IPS-18a (cell line): ENCODE measurements at regions not wholly inside any gene's neighbourhood (a gene's known extent, or its start where the extent isn't known, plus 50 kb on each side); places are given as distances from the start of the nearest gene placed in this dataset.

Experiments
- H3K27ac ChIP-seq: one replicate; pipeline ENCODE4 v1.5.1; 2013; ENCODE audit warnings: low read length
- H3K27me3 ChIP-seq: one replicate; pipeline ENCODE4 v1.6.1; 2013; ENCODE audit warnings: mild to moderate bottlenecking, low read length; ENCODE audit not compliant: control insufficient read depth, insufficient read depth
- H3K36me3 ChIP-seq: one replicate; pipeline ENCODE4 v1.6.1; 2013; ENCODE audit warnings: low read depth, low read length; ENCODE audit not compliant: control insufficient read depth
- H3K4me1 ChIP-seq: one replicate; pipeline ENCODE4 v1.6.1; 2013; ENCODE audit warnings: low read depth, low read length; ENCODE audit not compliant: control insufficient read depth
- H3K4me3 ChIP-seq: one replicate; pipeline ENCODE4 v1.5.1; 2013; ENCODE audit warnings: low read length
- H3K9ac ChIP-seq: one replicate; pipeline ENCODE4 v1.6.1; 2013; ENCODE audit warnings: mild to moderate bottlenecking, low read length, moderate library complexity
- H3K9me3 ChIP-seq: one replicate; pipeline ENCODE4 v1.6.1; 2013; ENCODE audit warnings: low read depth, low read length; ENCODE audit not compliant: control insufficient read depth

- Histone ChIP-seq H3K36me3 (no peaks in the 10 kb centered on the region), H3K9ac (no peak overlapping the region), H3K27ac (no peak overlapping the region), H3K4me1 (no peaks in the 10 kb centered on the region), H3K27me3 (no peaks in the 10 kb centered on the region), H3K9me3 (no peaks in the 10 kb centered on the region), H3K4me3 (no peak overlapping the region)
These were observed 423.2 kb downstream of the RPS24 start for GRCh38 chr10:78456649-78457400.

- Histone ChIP-seq H3K36me3 (no peaks in the 10 kb centered on the region), H3K9ac (no peak overlapping the region), H3K4me3 (no peak overlapping the region), H3K27me3 (no peaks in the 10 kb centered on the region), H3K4me1 (no peaks in the 10 kb centered on the region), H3K27ac (no peak overlapping the region), H3K9me3 (no peaks in the 10 kb centered on the region)
These were observed 424.3 kb downstream of the RPS24 start for GRCh38 chr10:78457804-78458482.

GRCh38 chr10:78458983-78459638 is 425.4 kb downstream of the RPS24 start:
- H3K36me3 ChIP-seq: no peaks in the 10 kb centered on the region
- H3K4me3 ChIP-seq: no peak overlapping the region
- no peak overlapping the region for H3K27ac ChIP-seq
- no peaks in the 10 kb centered on the region for H3K9me3 ChIP-seq
- H3K4me1 ChIP-seq: no peaks in the 10 kb centered on the region
- H3K9ac ChIP-seq: no peak overlapping the region
- no peaks in the 10 kb centered on the region for H3K27me3 ChIP-seq

- Histone ChIP-seq H3K27me3 (no peaks in the 10 kb centered on the region), H3K4me1 (no peaks in the 10 kb centered on the region), H3K27ac (no peak overlapping the region), H3K9me3 (no peaks in the 10 kb centered on the region), H3K4me3 (no peak overlapping the region), H3K36me3 (no peaks in the 10 kb centered on the region), H3K9ac (no peak overlapping the region)
These were observed 426.0 kb downstream of the RPS24 start for GRCh38 chr10:78459639-78460037.

- H3K4me3 ChIP-seq: no peak overlapping the region
- no peaks in the 10 kb centered on the region for H3K36me3 ChIP-seq
- no peak overlapping the region for H3K9ac ChIP-seq
- peaks cover 3% of the 10 kb centered on the region for H3K4me1 ChIP-seq
- no peaks in the 10 kb centered on the region for H3K9me3 ChIP-seq
- H3K27ac ChIP-seq: no peak overlapping the region
- no peaks in the 10 kb centered on the region for H3K27me3 ChIP-seq
These were observed 426.5 kb downstream of the RPS24 start for GRCh38 chr10:78460204-78460603.

GRCh38 chr10:78461333-78461732 is 427.7 kb downstream of the RPS24 start:
- Histone ChIP-seq H3K4me3 (no peak overlapping the region), H3K4me1 (peaks cover 11% of the 10 kb centered on the region), H3K9me3 (no peaks in the 10 kb centered on the region), H3K27ac (no peak overlapping the region), H3K36me3 (no peaks in the 10 kb centered on the region), H3K9ac (no peak overlapping the region), H3K27me3 (no peaks in the 10 kb centered on the region)

- H3K27ac ChIP-seq: no peak overlapping the region
- no peak overlapping the region for H3K9ac ChIP-seq
- no peaks in the 10 kb centered on the region for H3K27me3 ChIP-seq
- no peak overlapping the region for H3K4me3 ChIP-seq
- H3K36me3 ChIP-seq: no peaks in the 10 kb centered on the region
- H3K9me3 ChIP-seq: no peaks in the 10 kb centered on the region
- H3K4me1 ChIP-seq: peaks cover 11% of the 10 kb centered on the region
These were observed 428.5 kb downstream of the RPS24 start for GRCh38 chr10:78462176-78462575.

- Histone ChIP-seq H3K9ac (no peak overlapping the region), H3K36me3 (no peaks in the 10 kb centered on the region), H3K27ac (no peak overlapping the region), H3K27me3 (no peaks in the 10 kb centered on the region), H3K4me1 (peaks cover 11% of the 10 kb centered on the region), H3K4me3 (no peak overlapping the region), H3K9me3 (no peaks in the 10 kb centered on the region)
These were observed 429.1 kb downstream of the RPS24 start for GRCh38 chr10:78462726-78463228.

- no peak overlapping the region for H3K4me3 ChIP-seq
- no peak overlapping the region for H3K9ac ChIP-seq
- H3K36me3 ChIP-seq: no peaks in the 10 kb centered on the region
- no peaks in the 10 kb centered on the region for H3K9me3 ChIP-seq
- peaks cover 11% of the 10 kb centered on the region for H3K4me1 ChIP-seq
- no peaks in the 10 kb centered on the region for H3K27me3 ChIP-seq
- no peak overlapping the region for H3K27ac ChIP-seq
These were observed 430.6 kb downstream of the RPS24 start for GRCh38 chr10:78464118-78464855.

GRCh38 chr10:78464856-78465267 is 431.2 kb downstream of the RPS24 start:
- Histone ChIP-seq H3K4me3 (no peak overlapping the region), H3K27ac (no peak overlapping the region), H3K27me3 (no peaks in the 10 kb centered on the region), H3K36me3 (no peaks in the 10 kb centered on the region), H3K4me1 (peaks cover 11% of the 10 kb centered on the region), H3K9me3 (no peaks in the 10 kb centered on the region), H3K9ac (no peak overlapping the region)

GRCh38 chr10:78465431-78465830 is 431.8 kb downstream of the RPS24 start:
- H3K36me3 ChIP-seq: no peaks in the 10 kb centered on the region
- H3K9me3 ChIP-seq: no peaks in the 10 kb centered on the region
- H3K27me3 ChIP-seq: no peaks in the 10 kb centered on the region
- H3K9ac ChIP-seq: no peak overlapping the region
- peaks cover 11% of the 10 kb centered on the region for H3K4me1 ChIP-seq
- no peak overlapping the region for H3K4me3 ChIP-seq
- no peak overlapping the region for H3K27ac ChIP-seq
